ENCODE measurements at regions not wholly inside any gene's neighbourhood (a gene's known extent, or its start where the extent isn't known, plus 50 kb on each side); places are given as distances from the start of the nearest gene placed in this dataset.
"Not testable (repeated sequence)": the region's sequence is repeated elsewhere in the genome, so short reads cannot be mapped to it uniquely, and the experiment has no call there.

DNA sequence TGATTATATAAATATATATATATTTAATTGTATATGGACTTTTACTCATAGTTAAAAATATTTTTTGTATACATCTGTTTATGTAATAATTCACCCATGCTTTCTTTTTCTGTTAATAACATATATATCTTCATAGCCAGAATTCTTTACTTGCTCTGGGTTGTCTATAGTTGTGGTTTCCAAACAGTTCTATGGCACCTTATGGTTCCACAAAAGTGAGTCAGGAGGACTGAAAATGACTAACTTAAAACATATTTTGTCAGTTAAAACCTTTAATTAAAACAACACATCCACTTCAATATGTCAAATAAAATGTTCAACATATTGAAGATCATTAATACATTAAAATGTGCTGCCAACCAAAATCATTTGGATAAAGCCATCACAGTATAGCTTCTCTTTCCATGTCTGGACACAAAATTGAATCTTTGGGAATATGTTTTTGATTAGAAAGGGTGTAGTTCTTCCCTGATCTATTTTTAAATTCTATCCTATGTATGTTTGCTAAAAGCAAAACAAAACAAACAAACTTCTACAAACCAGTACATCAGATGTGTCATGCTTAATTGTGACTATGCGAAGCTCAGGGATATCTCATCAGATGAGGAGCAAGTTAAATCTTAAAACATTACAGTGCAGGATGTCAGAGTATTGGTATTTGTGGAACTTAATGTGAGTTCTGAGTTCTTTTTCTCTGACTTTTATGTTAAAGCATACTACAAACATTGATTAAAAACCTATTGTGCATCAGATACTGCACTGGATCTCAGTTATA is 1488.4 kb upstream of the TENM4 start:
- TF ChIP-seq, protein P1, sequence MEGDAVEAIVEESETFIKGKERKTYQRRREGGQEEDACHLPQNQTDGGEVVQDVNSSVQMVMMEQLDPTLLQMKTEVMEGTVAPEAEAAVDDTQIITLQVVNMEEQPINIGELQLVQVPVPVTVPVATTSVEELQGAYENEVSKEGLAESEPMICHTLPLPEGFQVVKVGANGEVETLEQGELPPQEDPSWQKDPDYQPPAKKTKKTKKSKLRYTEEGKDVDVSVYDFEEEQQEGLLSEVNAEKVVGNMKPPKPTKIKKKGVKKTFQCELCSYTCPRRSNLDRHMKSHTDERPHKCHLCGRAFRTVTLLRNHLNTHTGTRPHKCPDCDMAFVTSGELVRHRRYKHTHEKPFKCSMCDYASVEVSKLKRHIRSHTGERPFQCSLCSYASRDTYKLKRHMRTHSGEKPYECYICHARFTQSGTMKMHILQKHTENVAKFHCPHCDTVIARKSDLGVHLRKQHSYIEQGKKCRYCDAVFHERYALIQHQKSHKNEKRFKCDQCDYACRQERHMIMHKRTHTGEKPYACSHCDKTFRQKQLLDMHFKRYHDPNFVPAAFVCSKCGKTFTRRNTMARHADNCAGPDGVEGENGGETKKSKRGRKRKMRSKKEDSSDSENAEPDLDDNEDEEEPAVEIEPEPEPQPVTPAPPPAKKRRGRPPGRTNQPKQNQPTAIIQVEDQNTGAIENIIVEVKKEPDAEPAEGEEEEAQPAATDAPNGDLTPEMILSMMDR (IDR thresholded peaks at IDR 0.05; ENCODE audit: insufficient read depth, low read length, poor library complexity, severe bottlenecking) = no peak
- H3K4me3 ChIP-seq (replicated peaks; ENCODE audit: low read depth, low read length) = no peak overlapping the region

DNA sequence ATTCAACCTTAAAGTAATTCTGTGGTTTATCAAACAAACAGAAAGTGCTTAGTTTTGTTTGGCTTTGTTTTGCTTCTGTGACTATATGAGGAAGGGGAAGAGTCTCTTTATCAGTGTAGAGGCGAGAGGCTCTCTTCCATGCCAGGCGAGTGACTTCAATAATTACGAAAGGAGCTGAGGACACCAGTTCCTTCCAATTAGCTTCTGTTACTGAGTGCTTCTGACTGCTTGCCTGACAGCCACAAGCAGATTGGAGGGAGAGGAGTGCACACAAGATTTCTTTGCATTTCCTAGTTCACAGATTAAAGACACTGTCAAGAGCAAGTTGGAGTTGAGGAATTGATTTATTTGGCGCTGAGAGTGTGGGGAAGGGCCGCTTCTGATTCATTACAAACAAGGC is 1484.5 kb upstream of the TENM4 start:
- TF ChIP-seq, protein P1 (IDR thresholded peaks at IDR 0.05; ENCODE audit: insufficient read depth, low read length, poor library complexity, severe bottlenecking) = no peak
- H3K27me3 ChIP-seq (replicated peaks; ENCODE audit: control insufficient read depth, insufficient read depth, low read length) = no peaks in the 10 kb centered on the region
- no peak for DNase-seq (ENCODE audit: extremely low read depth, insufficient read length)
- no peak overlapping the region for H3K4me3 ChIP-seq (replicated peaks; ENCODE audit: low read depth, low read length)
- H3K36me3 ChIP-seq (ENCODE audit: control insufficient read depth, insufficient read depth, low read length) = no peaks in the 10 kb centered on the region

More for the DNA sequence above, 1488.4 kb upstream of the TENM4 start:
- no peaks in the 10 kb centered on the region for H3K36me3 ChIP-seq (ENCODE audit: control insufficient read depth, insufficient read depth, low read length)
- no peaks in the 10 kb centered on the region for H3K27me3 ChIP-seq (replicated peaks; ENCODE audit: control insufficient read depth, insufficient read depth, low read length)
- DNase-seq (ENCODE audit: extremely low read depth, insufficient read length) = no peak

DNA sequence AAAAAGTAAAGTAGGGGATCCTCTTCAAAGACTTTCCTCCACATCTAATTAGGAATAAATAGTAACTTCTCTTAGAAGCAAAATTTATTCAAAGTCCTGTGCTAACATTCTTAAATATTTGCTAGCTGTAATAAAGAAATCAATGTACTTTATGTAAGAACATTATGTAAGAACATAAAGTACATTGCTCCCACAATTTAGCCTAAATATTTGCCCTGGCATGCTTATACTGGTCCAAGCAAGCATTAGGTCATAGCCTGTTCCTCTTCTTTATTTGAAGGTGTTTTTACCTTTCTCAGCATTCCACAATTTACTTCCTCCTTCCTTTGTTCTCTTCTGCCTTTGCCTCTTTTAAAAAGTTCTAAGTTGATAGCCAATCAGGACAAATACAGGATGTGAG is 1480.5 kb upstream of the TENM4 start:
- not testable (repeated sequence) for H3K27me3 ChIP-seq (replicated peaks; ENCODE audit: control insufficient read depth, insufficient read depth, low read length); DNase-seq (ENCODE audit: extremely low read depth, insufficient read length); H3K36me3 ChIP-seq (ENCODE audit: control insufficient read depth, insufficient read depth, low read length); H3K4me3 ChIP-seq (replicated peaks; ENCODE audit: low read depth, low read length)

DNA sequence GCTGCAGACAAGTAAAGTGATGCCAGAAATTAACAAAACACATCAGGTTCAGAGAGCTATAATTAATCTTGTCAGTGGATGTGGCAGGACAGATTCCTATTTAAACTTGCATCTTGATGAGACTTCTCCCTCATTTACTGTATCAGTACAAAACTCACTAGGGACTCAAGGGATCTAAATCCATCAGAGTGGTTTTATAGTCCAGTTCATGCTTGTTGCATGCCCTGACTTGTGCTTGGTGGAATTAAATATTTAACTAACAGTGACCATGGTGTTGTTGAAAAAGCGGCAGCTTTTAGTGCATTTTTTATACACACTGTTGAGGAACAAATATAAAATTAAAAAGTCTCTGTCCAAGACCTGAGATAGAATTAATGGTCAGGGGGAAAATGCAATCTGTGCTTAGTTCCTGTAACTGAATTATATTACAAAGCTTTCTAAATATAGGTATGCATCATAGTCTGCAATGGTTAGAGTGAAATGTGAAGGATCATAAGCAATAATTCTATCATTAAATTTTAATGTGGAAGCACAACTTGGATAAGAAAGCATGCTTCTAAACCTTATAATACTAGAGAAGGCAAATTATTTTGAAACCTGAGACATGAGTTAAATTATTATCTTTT is 1475.5 kb upstream of the TENM4 start:
- H3K4me3 ChIP-seq (replicated peaks; ENCODE audit: low read depth, low read length) = no peak overlapping the region
- TF ChIP-seq, protein P1 (IDR thresholded peaks at IDR 0.05; ENCODE audit: insufficient read depth, low read length, poor library complexity, severe bottlenecking) = no peak
- no peaks in the 10 kb centered on the region for H3K27me3 ChIP-seq (replicated peaks; ENCODE audit: control insufficient read depth, insufficient read depth, low read length)
- no peak for DNase-seq (ENCODE audit: extremely low read depth, insufficient read length)
- H3K36me3 ChIP-seq (ENCODE audit: control insufficient read depth, insufficient read depth, low read length) = no peaks in the 10 kb centered on the region

DNA sequence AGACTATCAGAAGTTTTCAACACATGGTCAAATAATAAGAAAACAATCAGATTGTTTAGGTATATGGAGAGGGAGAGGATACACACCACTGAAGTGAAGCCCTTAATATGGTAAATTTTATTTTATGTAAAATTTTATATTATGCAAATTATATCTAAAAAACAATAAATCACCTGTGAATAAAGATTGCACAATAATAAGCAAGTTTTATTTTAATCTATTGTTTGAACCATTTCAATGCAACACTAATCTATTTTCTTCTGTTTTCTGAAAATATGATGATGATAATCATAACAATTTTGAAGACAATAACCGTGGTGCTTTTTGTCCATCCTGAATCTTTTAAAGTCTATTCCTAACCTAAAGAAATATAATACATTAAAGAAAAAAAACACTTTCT is 1473.5 kb upstream of the TENM4 start:
- DNase-seq (ENCODE audit: extremely low read depth, insufficient read length) = no peak
- TF ChIP-seq, protein P1 (IDR thresholded peaks at IDR 0.05; ENCODE audit: insufficient read depth, low read length, poor library complexity, severe bottlenecking) = no peak
- Histone ChIP-seq H3K36me3 (ENCODE audit: control insufficient read depth, insufficient read depth, low read length) (no peaks in the 10 kb centered on the region), H3K4me3 (replicated peaks; ENCODE audit: low read depth, low read length) (no peak overlapping the region), H3K27me3 (replicated peaks; ENCODE audit: control insufficient read depth, insufficient read depth, low read length) (no peaks in the 10 kb centered on the region)

DNA sequence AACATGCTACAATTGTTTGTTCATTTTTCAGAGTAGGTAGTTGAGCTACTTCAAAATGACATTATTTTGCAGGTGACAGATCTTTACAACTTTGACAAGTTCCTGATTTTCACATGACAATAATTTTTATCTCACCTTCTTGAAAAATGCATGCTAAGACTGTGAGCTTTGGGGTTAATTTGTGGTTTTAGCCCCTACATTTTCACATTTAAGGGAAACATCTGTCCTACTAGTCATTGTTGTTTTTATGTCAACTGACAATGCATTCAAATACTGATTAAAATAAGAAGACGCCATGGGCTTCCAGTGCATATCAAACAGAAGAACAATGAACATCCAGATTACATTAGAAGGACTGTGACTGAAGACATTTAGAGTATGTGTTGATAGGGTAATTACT is 1470.8 kb upstream of the TENM4 start:
- no peak overlapping the region for H3K4me3 ChIP-seq (replicated peaks; ENCODE audit: low read depth, low read length)
- no peaks in the 10 kb centered on the region for H3K27me3 ChIP-seq (replicated peaks; ENCODE audit: control insufficient read depth, insufficient read depth, low read length)
- DNase-seq (ENCODE audit: extremely low read depth, insufficient read length) = no peak
- TF ChIP-seq, protein P1 (IDR thresholded peaks at IDR 0.05; ENCODE audit: insufficient read depth, low read length, poor library complexity, severe bottlenecking) = no peak
- no peaks in the 10 kb centered on the region for H3K36me3 ChIP-seq (ENCODE audit: control insufficient read depth, insufficient read depth, low read length)

Measured in GM06990 (cell line).